Loucy (cell line): ENCODE measurements at regions not wholly inside any gene's neighbourhood (a gene's known extent, or its start where the extent isn't known, plus 50 kb on each side); places are given as distances from the start of the nearest gene placed in this dataset.

Experiments used
- H2AFZ ChIP-seq: fragments of 200-600 bp; sonication (generic); 2 replicates; pipeline ENCODE4 v1.6.0; 2016; ENCODE audit warnings: antibody characterized with exemption, mild to moderate bottlenecking, low read length, moderate library complexity
- H3F3A ChIP-seq: fragments of 200-600 bp; 2 replicates; pipeline ENCODE4 v1.6.0; 2016; ENCODE audit warnings: antibody characterized with exemption, low read depth, mild to moderate bottlenecking
- H3K27me3 ChIP-seq: fragments of 200-600 bp; sonication (generic); 2 replicates; pipeline ENCODE4 v1.6.1; 2014; ENCODE audit warnings: low read length, mild to moderate bottlenecking; ENCODE audit not compliant: insufficient read depth, poor library complexity, severe bottlenecking
- H3K36me3 ChIP-seq: fragments of 200-600 bp; sonication (generic); 2 replicates; pipeline ENCODE4 v1.6.1; 2016; ENCODE audit warnings: low read length; ENCODE audit not compliant: insufficient read depth
- H3K4me1 ChIP-seq: fragments of 200-600 bp; sonication (generic); 2 replicates; pipeline ENCODE4 v1.5.1; 2014; ENCODE audit warnings: low read length, mild to moderate bottlenecking; ENCODE audit not compliant: insufficient read depth, poor library complexity, severe bottlenecking
- H3K4me2 ChIP-seq: fragments of 200-600 bp; sonication (generic); 2 replicates; pipeline ENCODE4 v1.6.0; 2014; ENCODE audit warnings: antibody characterized with exemption, low read length, low read depth, mild to moderate bottlenecking; ENCODE audit not compliant: poor library complexity, severe bottlenecking
- H3K4me3 ChIP-seq: fragments of 200-600 bp; sonication (generic); 2 replicates; pipeline ENCODE4 v1.5.1; 2014; ENCODE audit warnings: low read length, mild to moderate bottlenecking, mixed read lengths; ENCODE audit not compliant: poor library complexity, severe bottlenecking
- H3K79me2 ChIP-seq: fragments of 200-600 bp; sonication (generic); 2 replicates; pipeline ENCODE4 v1.6.1; 2014; ENCODE audit warnings: low read length; ENCODE audit not compliant: insufficient read depth
- H3K9ac ChIP-seq: fragments of 200-600 bp; sonication (generic); 2 replicates; pipeline ENCODE4 v1.6.0; 2014; ENCODE audit warnings: mild to moderate bottlenecking, low read depth, low read length, moderate library complexity; ENCODE audit not compliant: poor library complexity, severe bottlenecking
- H3K9me2 ChIP-seq: fragments of 200-600 bp; sonication (generic); replicated peaks from 2 replicates; pipeline ENCODE4 v1.6.1; 2016; ENCODE audit warnings: low read depth, low read length, mixed read lengths
- H3K9me3 ChIP-seq: fragments of 200-600 bp; sonication (generic); 2 replicates; pipeline ENCODE4 v1.6.1; 2014; ENCODE audit warnings: mild to moderate bottlenecking, antibody characterized with exemption, low read length, low read depth; ENCODE audit not compliant: insufficient read depth
- H4K20me1 ChIP-seq: fragments of 200-600 bp; sonication (generic); 2 replicates; pipeline ENCODE4 v1.6.0; 2014; ENCODE audit warnings: antibody characterized with exemption, low read length, mild to moderate bottlenecking; ENCODE audit not compliant: insufficient read depth, poor library complexity, severe bottlenecking
- EZH2phosphoT487 ChIP-seq: fragments of 200-600 bp; IDR thresholded peaks from 2 replicates; pipeline ENCODE4 v1.6.1; 2018; ENCODE audit warnings: antibody characterized with exemption, mild to moderate bottlenecking, moderate library complexity, borderline replicate concordance
- TF ChIP-seq, protein P1 (sequence below): fragments of 200-600 bp; sonication (generic); conservative IDR thresholded peaks from 2 replicates; pipeline ENCODE4 v1.5.1; 2014; ENCODE audit warnings: mild to moderate bottlenecking, antibody characterized with exemption, low read length

GRCh38 chr4:188688956-188689355, 549.7 kb downstream of the TRIML1 start:
- Histone ChIP-seq H3K9me3 (peaks cover 7% of the 10 kb centered on the region; the same call in 1 of the 2 replicates), H3F3A (no peaks in the 10 kb centered on the region), H3K79me2 (no peaks in the 10 kb centered on the region), H3K27me3 (no peaks in the 10 kb centered on the region), H3K4me2 (no peak overlapping the region), H4K20me1 (no peaks in the 10 kb centered on the region), H3K9ac (no peak overlapping the region), H2AFZ (no peak overlapping the region), H3K36me3 (no peaks in the 10 kb centered on the region), H3K4me1 (no peaks in the 10 kb centered on the region), H3K9me2 (no peaks in the 10 kb centered on the region), H3K4me3 (no peak overlapping the region)
- TF ChIP-seq, protein P1, sequence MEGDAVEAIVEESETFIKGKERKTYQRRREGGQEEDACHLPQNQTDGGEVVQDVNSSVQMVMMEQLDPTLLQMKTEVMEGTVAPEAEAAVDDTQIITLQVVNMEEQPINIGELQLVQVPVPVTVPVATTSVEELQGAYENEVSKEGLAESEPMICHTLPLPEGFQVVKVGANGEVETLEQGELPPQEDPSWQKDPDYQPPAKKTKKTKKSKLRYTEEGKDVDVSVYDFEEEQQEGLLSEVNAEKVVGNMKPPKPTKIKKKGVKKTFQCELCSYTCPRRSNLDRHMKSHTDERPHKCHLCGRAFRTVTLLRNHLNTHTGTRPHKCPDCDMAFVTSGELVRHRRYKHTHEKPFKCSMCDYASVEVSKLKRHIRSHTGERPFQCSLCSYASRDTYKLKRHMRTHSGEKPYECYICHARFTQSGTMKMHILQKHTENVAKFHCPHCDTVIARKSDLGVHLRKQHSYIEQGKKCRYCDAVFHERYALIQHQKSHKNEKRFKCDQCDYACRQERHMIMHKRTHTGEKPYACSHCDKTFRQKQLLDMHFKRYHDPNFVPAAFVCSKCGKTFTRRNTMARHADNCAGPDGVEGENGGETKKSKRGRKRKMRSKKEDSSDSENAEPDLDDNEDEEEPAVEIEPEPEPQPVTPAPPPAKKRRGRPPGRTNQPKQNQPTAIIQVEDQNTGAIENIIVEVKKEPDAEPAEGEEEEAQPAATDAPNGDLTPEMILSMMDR = no peak
- no peak for TF ChIP-seq EZH2phosphoT487

GRCh38 chr4:188691811-188692210, 552.6 kb downstream of the TRIML1 start:
- H3K27me3 ChIP-seq = no peaks in the 10 kb centered on the region
- no peaks in the 10 kb centered on the region for H3K36me3 ChIP-seq
- TF ChIP-seq, protein P1 = no peak
- no peak for TF ChIP-seq EZH2phosphoT487
- H3K4me2 ChIP-seq = no peak overlapping the region
- H3K9me3 ChIP-seq = peaks cover 7% of the 10 kb centered on the region; the same call in 1 of the 2 replicates
- no peaks in the 10 kb centered on the region for H4K20me1 ChIP-seq
- no peak overlapping the region for H2AFZ ChIP-seq
- no peaks in the 10 kb centered on the region for H3K4me1 ChIP-seq
- H3K9ac ChIP-seq = no peak overlapping the region
- no peak overlapping the region for H3K4me3 ChIP-seq
- H3K9me2 ChIP-seq = no peaks in the 10 kb centered on the region
- no peaks in the 10 kb centered on the region for H3K79me2 ChIP-seq
- no peaks in the 10 kb centered on the region for H3F3A ChIP-seq

- TF ChIP-seq EZH2phosphoT487 = no peak
- TF ChIP-seq, protein P1 = no peak
- Histone ChIP-seq H3K9me2 (no peaks in the 10 kb centered on the region), H3K4me2 (no peak overlapping the region), H3K36me3 (no peaks in the 10 kb centered on the region), H3K9ac (no peak overlapping the region), H3K79me2 (no peaks in the 10 kb centered on the region), H3F3A (no peaks in the 10 kb centered on the region), H3K9me3 (0 out of 2 replicates have a peak, but pooled peaks cover 6% of the 10 kb centered on the region), H4K20me1 (no peaks in the 10 kb centered on the region), H3K4me1 (no peaks in the 10 kb centered on the region), H2AFZ (no peak overlapping the region), H3K4me3 (no peak overlapping the region), H3K27me3 (no peaks in the 10 kb centered on the region)
These were observed 556.0 kb downstream of the TRIML1 start for GRCh38 chr4:188695261-188695660.
